GM12864 (cell line): ENCODE measurements at regions not wholly inside any gene's neighbourhood (a gene's known extent, or its start where the extent isn't known, plus 50 kb on each side); places are given as distances from the start of the nearest gene placed in this dataset.

Experiments
- DNase-seq: peaks from one replicate; pipeline ENCODE4 v3.0.0-alpha.2; 2011; ENCODE audit warnings: low read depth
- H3K4me3 ChIP-seq: 2 replicates; pipeline ENCODE4 v1.5.1; 2011; ENCODE audit warnings: mild to moderate bottlenecking, low read depth, low read length, control low read depth
- CTCF ChIP-seq: IDR thresholded peaks from 2 replicates; pipeline ENCODE4 v1.5.1; 2011; ENCODE audit warnings: low read depth, mild to moderate bottlenecking, moderate library complexity, low read length, control low read depth, inconsistent platforms; ENCODE audit errors: missing control alignments

- TF ChIP-seq CTCF = no peak
- no peak overlapping the region for H3K4me3 ChIP-seq
- no peak for DNase-seq
These were observed 214.1 kb downstream of the ZBBX start for GRCh38 chr3:167166012-167166411.

GRCh38 chr3:167163580-167163979, 216.5 kb downstream of the ZBBX start:
- TF ChIP-seq CTCF = no peak
- no peak for DNase-seq
- H3K4me3 ChIP-seq = no peak overlapping the region

GRCh38 chr3:167162083-167162482, 218.0 kb downstream of the ZBBX start:
- no peak for DNase-seq
- no peak overlapping the region for H3K4me3 ChIP-seq
- TF ChIP-seq CTCF = no peak

GRCh38 chr3:167160781-167161180, 219.3 kb downstream of the ZBBX start:
- no peak overlapping the region for H3K4me3 ChIP-seq
- DNase-seq = no peak
- TF ChIP-seq CTCF = no peak

GRCh38 chr3:167151636-167152035, 228.5 kb downstream of the ZBBX start:
- no peak for DNase-seq
- no peak overlapping the region for H3K4me3 ChIP-seq
- TF ChIP-seq CTCF = no peak

- DNase-seq = no peak
- H3K4me3 ChIP-seq = no peak overlapping the region
- no peak for TF ChIP-seq CTCF
These were observed 232.0 kb downstream of the ZBBX start for GRCh38 chr3:167148136-167148535.

GRCh38 chr3:167146911-167147310, 233.2 kb downstream of the ZBBX start:
- DNase-seq = no peak
- no peak for TF ChIP-seq CTCF
- no peak overlapping the region for H3K4me3 ChIP-seq
